ENCODE measurements at regions not wholly inside any gene's neighbourhood (a gene's known extent, or its start where the extent isn't known, plus 50 kb on each side); places are given as distances from the start of the nearest gene placed in this dataset.
A peak's percentile ranks its signal among the peaks of the same experiment; 100 is the strongest.

DNA sequence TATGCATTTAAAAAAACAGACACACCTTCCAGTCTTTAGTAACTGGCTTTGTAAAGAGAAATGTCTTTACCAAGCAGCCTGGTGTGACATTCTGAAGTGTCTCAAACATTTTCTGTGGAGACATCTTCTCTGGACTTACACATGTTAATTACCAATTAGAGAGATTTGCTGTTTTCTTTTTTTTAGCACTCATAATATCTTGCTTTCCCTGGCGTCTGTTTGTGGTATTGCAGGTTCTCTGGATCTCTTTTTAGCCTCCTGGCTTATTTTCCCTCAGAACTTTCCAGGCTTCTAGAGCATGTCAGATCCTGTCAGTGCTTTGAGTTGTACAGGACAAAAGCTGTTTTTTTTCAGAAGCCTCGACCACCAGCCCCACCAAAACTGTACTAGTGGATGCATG lies 92.5 kb downstream of the MSX2 start:
- DNase-seq (ENCODE audit: low read depth): no peak
- TF ChIP-seq, protein P1, sequence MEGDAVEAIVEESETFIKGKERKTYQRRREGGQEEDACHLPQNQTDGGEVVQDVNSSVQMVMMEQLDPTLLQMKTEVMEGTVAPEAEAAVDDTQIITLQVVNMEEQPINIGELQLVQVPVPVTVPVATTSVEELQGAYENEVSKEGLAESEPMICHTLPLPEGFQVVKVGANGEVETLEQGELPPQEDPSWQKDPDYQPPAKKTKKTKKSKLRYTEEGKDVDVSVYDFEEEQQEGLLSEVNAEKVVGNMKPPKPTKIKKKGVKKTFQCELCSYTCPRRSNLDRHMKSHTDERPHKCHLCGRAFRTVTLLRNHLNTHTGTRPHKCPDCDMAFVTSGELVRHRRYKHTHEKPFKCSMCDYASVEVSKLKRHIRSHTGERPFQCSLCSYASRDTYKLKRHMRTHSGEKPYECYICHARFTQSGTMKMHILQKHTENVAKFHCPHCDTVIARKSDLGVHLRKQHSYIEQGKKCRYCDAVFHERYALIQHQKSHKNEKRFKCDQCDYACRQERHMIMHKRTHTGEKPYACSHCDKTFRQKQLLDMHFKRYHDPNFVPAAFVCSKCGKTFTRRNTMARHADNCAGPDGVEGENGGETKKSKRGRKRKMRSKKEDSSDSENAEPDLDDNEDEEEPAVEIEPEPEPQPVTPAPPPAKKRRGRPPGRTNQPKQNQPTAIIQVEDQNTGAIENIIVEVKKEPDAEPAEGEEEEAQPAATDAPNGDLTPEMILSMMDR (IDR thresholded peaks at IDR 0.05; ENCODE audit: insufficient read depth, low read depth, low read length, missing control alignments): peak; percentile 24
- H3K4me3 ChIP-seq (ENCODE audit: low read depth, low read length): no peak overlapping the region

DNA sequence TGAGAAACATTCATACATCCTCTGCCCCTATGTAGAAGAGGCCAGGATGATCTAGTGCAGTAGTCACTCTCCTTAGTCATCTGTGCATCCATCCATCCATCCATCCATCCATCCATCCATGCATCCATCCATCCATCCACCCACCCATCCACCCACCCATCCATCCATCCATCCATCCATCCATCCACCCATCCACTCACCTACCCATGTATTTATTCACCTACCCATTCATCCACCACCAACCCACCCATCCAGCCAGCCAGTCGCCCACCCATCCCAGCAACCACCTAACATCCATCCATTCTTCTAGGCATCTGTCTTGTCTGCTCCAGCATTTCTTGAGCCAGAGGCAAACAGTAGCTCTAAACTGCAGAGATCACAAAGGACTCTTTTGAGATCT lies 87.1 kb downstream of the MSX2 start:
- DNase-seq (ENCODE audit: low read depth): no peak
- TF ChIP-seq, protein P1 (IDR thresholded peaks at IDR 0.05; ENCODE audit: insufficient read depth, low read depth, low read length, missing control alignments): no peak
- H3K4me3 ChIP-seq (ENCODE audit: low read depth, low read length): no peak overlapping the region

DNA sequence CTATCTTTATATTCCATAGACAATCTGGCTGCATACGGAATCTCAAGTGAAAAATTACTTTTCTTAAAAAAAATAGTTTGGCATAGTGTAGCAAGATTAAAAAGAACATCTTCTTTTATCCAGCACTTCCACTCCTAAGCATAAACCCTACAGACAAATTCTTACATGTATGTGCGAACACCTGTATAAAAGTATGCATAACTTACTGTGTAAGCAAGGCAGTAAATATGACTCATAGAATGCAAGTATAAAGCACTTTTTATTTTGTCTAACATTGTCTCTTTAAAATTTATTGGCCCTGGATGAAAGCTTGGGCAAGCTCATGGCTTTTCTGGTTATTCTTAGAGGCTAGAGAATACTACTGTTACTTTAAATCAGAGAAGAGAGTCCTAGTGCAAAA lies 86.4 kb downstream of the MSX2 start:
- no peak for DNase-seq (ENCODE audit: low read depth)
- no peak overlapping the region for H3K4me3 ChIP-seq (ENCODE audit: low read depth, low read length)
- TF ChIP-seq, protein P1 (IDR thresholded peaks at IDR 0.05; ENCODE audit: insufficient read depth, low read depth, low read length, missing control alignments): no peak

DNA sequence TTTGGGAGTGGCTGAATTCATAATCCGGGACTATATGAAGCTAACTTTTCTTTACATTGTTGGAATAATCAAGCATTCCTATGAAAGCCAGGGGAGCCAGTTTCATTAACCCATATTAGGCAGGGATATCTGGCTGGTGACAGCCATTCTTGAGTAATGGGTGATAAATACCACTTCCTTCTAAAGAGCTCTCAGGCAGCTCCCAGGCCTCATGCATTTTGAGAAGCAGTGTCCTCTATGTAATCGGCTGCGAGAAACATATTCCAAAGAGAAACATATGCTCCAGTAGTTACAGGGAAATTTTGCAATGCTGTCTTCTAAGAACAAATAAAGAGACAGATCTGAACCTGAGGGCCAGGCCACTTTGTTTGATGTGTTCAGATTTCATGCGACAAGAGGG lies 83.1 kb downstream of the MSX2 start:
- TF ChIP-seq, protein P1 (IDR thresholded peaks at IDR 0.05; ENCODE audit: insufficient read depth, low read depth, low read length, missing control alignments): no peak
- no peak for DNase-seq (ENCODE audit: low read depth)
- no peak overlapping the region for H3K4me3 ChIP-seq (ENCODE audit: low read depth, low read length)

DNA sequence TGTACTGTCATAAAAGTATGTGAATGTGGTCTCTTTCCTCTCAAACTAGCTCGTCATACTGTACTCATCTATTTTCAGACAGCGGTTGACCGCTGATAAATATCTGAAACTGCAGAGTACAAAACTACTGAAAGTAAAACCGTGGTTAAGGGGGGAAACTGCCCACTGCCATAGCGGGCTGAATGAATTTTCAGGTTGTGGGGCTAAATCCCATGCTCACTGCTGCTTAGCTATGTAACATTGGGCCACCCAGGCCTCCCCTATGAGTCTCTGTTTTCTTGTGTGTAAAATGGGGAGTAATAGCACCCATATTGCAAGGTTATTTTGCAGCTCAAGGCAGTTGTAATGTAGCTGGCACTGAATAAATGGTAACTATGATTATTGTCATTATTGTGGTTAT lies 82.3 kb downstream of the MSX2 start:
- no peak for DNase-seq (ENCODE audit: low read depth)
- TF ChIP-seq, protein P1 (IDR thresholded peaks at IDR 0.05; ENCODE audit: insufficient read depth, low read depth, low read length, missing control alignments): no peak
- H3K4me3 ChIP-seq (ENCODE audit: low read depth, low read length): no peak overlapping the region

DNA sequence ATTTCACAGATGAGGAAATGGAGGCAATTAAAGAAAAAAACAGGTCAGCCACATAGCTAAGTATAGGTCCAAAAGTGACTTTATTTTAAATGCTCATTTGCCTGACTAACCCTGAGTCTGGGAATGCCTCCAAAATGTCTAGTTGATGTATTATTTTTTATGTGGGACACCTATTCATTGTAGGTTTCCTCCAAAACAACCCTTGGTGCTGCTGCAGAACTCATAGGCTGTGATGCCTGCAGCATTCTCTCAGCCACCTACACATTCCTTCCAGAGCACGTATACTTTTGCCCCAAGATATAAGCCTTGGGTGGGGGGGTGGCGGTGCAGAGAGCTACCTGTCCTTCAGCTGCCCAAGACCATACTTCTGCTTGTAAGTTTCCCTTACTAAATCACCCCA lies 77.4 kb downstream of the MSX2 start:
- TF ChIP-seq, protein P1 (IDR thresholded peaks at IDR 0.05; ENCODE audit: insufficient read depth, low read depth, low read length, missing control alignments): no peak
- no peak for DNase-seq (ENCODE audit: low read depth)

DNA sequence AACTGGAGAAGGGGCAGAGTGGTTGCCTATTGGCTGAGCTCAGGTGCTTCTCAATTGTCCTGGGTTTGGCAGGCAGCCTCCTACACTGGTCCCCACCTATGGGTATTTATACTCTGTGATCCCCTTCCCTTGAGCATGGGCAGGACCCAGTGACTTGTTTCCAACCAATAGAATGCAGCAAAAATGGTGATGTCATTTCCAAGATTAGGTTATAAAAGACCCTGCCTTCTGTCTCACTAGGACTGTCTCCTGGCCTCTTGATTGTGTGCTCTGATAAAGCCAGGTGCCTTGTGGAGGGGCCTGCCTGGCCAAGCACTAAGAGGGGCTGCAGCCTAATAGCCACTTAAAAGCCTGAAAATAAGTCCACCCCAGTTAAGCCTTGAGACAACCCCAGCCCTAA lies 76.1 kb downstream of the MSX2 start:
- no peak overlapping the region for H3K4me3 ChIP-seq (ENCODE audit: low read depth, low read length)
- no peak for DNase-seq (ENCODE audit: low read depth)
- TF ChIP-seq, protein P1 (IDR thresholded peaks at IDR 0.05; ENCODE audit: insufficient read depth, low read depth, low read length, missing control alignments): no peak

More for the DNA sequence above, 77.4 kb downstream of the MSX2 start:
- no peak overlapping the region for H3K4me3 ChIP-seq (ENCODE audit: low read depth, low read length)

Data from GM12865 (cell line).